ENCODE measurements at regions not wholly inside any gene's neighbourhood (a gene's known extent, or its start where the extent isn't known, plus 50 kb on each side); places are given as distances from the start of the nearest gene placed in this dataset.

GRCh38 chr4:158055668-158056067 is 117.2 kb downstream of the GASK1B start:
- TF ChIP-seq CTCF (IDR thresholded peaks at IDR 0.05) = no peak
- no peak for TF ChIP-seq EZH2 (IDR thresholded peaks at IDR 0.05; ENCODE audit: borderline replicate concordance, insufficient read depth, low read depth, low read length, poor library complexity, severe bottlenecking)

Data from B cell (primary cell).